Hepatocyte (in vitro differentiated cells): ENCODE measurements at regions not wholly inside any gene's neighbourhood (a gene's known extent, or its start where the extent isn't known, plus 50 kb on each side); places are given as distances from the start of the nearest gene placed in this dataset.

Experiments used
- CTCF ChIP-seq: fragments of 200-600 bp; sonication (generic); IDR thresholded peaks from 2 replicates; pipeline ENCODE4 v1.5.1; 2016; ENCODE audit warnings: antibody characterized with exemption, mild to moderate bottlenecking; ENCODE audit not compliant: poor library complexity
- EZH2phosphoT487 ChIP-seq: fragments of 200-600 bp; sonication (generic); IDR thresholded peaks from one replicate; pipeline ENCODE4 v1.6.1; 2018; ENCODE audit warnings: antibody characterized with exemption, mild to moderate bottlenecking, low read depth, moderate library complexity; ENCODE audit not compliant: unreplicated experiment, severe bottlenecking

- TF ChIP-seq EZH2phosphoT487 (no peak), CTCF (no peak)
Measured at GRCh38 chr21:25161571-25161970, 445.7 kb downstream of the MRPL39 start.
